GM12878 (cell line): ENCODE measurements at regions not wholly inside any gene's neighbourhood (a gene's known extent, or its start where the extent isn't known, plus 50 kb on each side); places are given as distances from the start of the nearest gene placed in this dataset.

ENCODE experiments used
- MXI1 ChIP-seq: fragments of 150-350 bp; IDR thresholded peaks from 2 replicates; pipeline ENCODE4 v1.6.1; 2011; ENCODE audit warnings: low read depth, mild to moderate bottlenecking, inconsistent platforms, low read length, improper control_type of control experiment
- MYB ChIP-seq: fragments of 150-350 bp; IDR thresholded peaks from 2 replicates; pipeline ENCODE4 v1.6.1; 2014; ENCODE audit warnings: mild to moderate bottlenecking, low read depth, low read length, borderline replicate concordance
- NFYA ChIP-seq: IDR thresholded peaks from 2 replicates; pipeline ENCODE4 v1.6.1; 2011; ENCODE audit warnings: low read depth, mild to moderate bottlenecking, low read length, improper control_type of control experiment, borderline replicate concordance
- NR2C2 ChIP-seq: IDR thresholded peaks from 2 replicates; pipeline ENCODE4 v1.6.1; 2011; ENCODE audit warnings: borderline replicate concordance, low read depth; ENCODE audit not compliant: control insufficient read depth, insufficient read length
- NRF1 ChIP-seq: conservative IDR thresholded peaks from 2 replicates; pipeline ENCODE4 v1.6.1; 2011; ENCODE audit warnings: mild to moderate bottlenecking, low read depth, low read length, improper control_type of control experiment
- POLR2AphosphoS2 ChIP-seq: IDR thresholded peaks from 2 replicates; pipeline ENCODE4 v1.6.1; 2011; ENCODE audit warnings: low read depth, mild to moderate bottlenecking, low read length, improper control_type of control experiment, moderate library complexity
- STAT1 ChIP-seq: fragments of 450-650 bp; conservative IDR thresholded peaks from 2 replicates; pipeline ENCODE4 v1.6.1; 2014; ENCODE audit warnings: antibody characterized with exemption, mild to moderate bottlenecking
- STAT3 ChIP-seq: IDR thresholded peaks from 2 replicates; pipeline ENCODE4 v1.6.1; 2011; ENCODE audit warnings: low read depth, low read length, improper control_type of control experiment
- ZNF274 ChIP-seq: IDR thresholded peaks from one replicate; pipeline ENCODE4 v1.8.0; 2011; ENCODE audit not compliant: insufficient read length, insufficient read depth
- ZZZ3 ChIP-seq: IDR thresholded peaks from 2 replicates; pipeline ENCODE4 v1.6.1; 2011; ENCODE audit warnings: low read depth; ENCODE audit not compliant: control insufficient read depth, insufficient read length
- TF ChIP-seq, protein P1 (sequence below): IDR thresholded peaks from 2 replicates; pipeline ENCODE4 v1.6.1; 2012; ENCODE audit warnings: low read length, inconsistent platforms
- TF ChIP-seq, protein P2 (sequence below): fragments of 150-350 bp; IDR thresholded peaks from 2 replicates; pipeline ENCODE4 v1.6.1; 2014; ENCODE audit warnings: mild to moderate bottlenecking, low read depth, low read length
- TF ChIP-seq, protein P3 (sequence below): fragments of 450-650 bp; IDR thresholded peaks from 2 replicates; pipeline ENCODE4 v1.6.1; 2016; ENCODE audit warnings: mild to moderate bottlenecking, moderate library complexity, borderline replicate concordance
- TF ChIP-seq, protein P4 (sequence below): fragments of 450-650 bp; IDR thresholded peaks from 2 replicates; pipeline ENCODE4 v1.6.1; 2016; ENCODE audit warnings: mild to moderate bottlenecking
- TF ChIP-seq, protein P5 (sequence below), 3 experiments: IDR thresholded peaks in 2 of 3; conservative IDR thresholded peaks in 1 of 3; 2 replicates each; pipeline ENCODE4 v1.5.1; 2011; ENCODE audit warnings: low read depth in 3 of 3, low read length in 3 of 3, mild to moderate bottlenecking in 3 of 3, control low read depth in 2 of 3, moderate library complexity in 2 of 3, inconsistent platforms in 1 of 3, mixed read lengths in 1 of 3; ENCODE audit not compliant: control insufficient read depth in 2 of 3, insufficient read depth in 1 of 3; ENCODE audit errors: extremely low read depth in 1 of 3
- TF ChIP-seq, protein P6 (sequence below): fragments of 450-650 bp; IDR thresholded peaks from 2 replicates; pipeline ENCODE4 v1.6.1; 2017; ENCODE audit warnings: low read depth, mild to moderate bottlenecking, moderate library complexity

DNA sequence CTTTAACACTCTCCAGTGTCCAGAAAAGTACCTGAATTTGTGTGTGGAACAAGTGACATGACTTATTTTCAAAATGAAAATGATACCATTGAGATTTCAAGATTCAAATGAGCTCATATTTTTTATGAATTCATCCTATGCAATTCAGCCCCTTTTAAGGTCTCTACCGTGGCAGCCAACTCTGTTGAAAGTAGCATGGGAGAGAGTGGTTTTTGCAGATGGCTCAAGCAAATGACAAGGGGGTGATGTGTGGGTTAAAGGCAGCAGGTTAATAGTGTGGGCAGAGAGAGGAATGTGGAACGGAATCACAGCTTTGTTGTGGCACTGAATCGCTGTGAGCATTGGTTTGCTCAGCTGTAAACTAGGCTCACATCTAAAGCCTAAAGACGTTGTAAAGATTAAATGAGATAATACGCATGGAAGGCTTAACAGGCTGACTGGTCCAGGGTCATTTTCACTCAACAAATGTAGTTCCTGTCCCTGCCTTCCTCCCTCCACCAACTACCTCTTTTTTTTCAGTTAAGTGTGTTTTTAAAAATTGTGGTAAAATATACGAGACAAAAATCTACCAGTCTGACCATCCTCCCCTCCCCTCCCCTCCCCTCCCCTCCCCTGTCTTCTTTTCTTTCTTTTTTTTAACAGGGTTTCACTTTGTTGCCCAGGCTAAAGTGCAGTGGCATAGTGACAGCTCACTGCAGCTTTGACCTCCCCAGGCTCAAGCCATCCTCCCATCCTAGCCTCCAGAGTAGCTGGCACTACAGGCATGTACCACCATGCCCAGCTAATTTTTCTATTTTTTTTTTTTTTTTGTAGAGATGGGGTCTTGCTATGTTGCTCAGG lies 114.7 kb upstream of the ZNF217 start (continued):
- TF ChIP-seq, protein P1, sequence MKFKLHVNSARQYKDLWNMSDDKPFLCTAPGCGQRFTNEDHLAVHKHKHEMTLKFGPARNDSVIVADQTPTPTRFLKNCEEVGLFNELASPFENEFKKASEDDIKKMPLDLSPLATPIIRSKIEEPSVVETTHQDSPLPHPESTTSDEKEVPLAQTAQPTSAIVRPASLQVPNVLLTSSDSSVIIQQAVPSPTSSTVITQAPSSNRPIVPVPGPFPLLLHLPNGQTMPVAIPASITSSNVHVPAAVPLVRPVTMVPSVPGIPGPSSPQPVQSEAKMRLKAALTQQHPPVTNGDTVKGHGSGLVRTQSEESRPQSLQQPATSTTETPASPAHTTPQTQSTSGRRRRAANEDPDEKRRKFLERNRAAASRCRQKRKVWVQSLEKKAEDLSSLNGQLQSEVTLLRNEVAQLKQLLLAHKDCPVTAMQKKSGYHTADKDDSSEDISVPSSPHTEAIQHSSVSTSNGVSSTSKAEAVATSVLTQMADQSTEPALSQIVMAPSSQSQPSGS = peak; percentile 77
- TF ChIP-seq STAT1 (no peak), STAT3 (0 out of 2 replicates have a peak, but pooled peaks have one; percentile 68), MYB (no peak), MXI1 (no peak), NR2C2 (no peak), NRF1 (no peak), NFYA (no peak), ZNF274 (no peak), ZZZ3 (no peak), POLR2AphosphoS2 (no peak)
- TF ChIP-seq, protein P2, sequence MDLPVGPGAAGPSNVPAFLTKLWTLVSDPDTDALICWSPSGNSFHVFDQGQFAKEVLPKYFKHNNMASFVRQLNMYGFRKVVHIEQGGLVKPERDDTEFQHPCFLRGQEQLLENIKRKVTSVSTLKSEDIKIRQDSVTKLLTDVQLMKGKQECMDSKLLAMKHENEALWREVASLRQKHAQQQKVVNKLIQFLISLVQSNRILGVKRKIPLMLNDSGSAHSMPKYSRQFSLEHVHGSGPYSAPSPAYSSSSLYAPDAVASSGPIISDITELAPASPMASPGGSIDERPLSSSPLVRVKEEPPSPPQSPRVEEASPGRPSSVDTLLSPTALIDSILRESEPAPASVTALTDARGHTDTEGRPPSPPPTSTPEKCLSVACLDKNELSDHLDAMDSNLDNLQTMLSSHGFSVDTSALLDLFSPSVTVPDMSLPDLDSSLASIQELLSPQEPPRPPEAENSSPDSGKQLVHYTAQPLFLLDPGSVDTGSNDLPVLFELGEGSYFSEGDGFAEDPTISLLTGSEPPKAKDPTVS = no peak
- TF ChIP-seq, protein P3, sequence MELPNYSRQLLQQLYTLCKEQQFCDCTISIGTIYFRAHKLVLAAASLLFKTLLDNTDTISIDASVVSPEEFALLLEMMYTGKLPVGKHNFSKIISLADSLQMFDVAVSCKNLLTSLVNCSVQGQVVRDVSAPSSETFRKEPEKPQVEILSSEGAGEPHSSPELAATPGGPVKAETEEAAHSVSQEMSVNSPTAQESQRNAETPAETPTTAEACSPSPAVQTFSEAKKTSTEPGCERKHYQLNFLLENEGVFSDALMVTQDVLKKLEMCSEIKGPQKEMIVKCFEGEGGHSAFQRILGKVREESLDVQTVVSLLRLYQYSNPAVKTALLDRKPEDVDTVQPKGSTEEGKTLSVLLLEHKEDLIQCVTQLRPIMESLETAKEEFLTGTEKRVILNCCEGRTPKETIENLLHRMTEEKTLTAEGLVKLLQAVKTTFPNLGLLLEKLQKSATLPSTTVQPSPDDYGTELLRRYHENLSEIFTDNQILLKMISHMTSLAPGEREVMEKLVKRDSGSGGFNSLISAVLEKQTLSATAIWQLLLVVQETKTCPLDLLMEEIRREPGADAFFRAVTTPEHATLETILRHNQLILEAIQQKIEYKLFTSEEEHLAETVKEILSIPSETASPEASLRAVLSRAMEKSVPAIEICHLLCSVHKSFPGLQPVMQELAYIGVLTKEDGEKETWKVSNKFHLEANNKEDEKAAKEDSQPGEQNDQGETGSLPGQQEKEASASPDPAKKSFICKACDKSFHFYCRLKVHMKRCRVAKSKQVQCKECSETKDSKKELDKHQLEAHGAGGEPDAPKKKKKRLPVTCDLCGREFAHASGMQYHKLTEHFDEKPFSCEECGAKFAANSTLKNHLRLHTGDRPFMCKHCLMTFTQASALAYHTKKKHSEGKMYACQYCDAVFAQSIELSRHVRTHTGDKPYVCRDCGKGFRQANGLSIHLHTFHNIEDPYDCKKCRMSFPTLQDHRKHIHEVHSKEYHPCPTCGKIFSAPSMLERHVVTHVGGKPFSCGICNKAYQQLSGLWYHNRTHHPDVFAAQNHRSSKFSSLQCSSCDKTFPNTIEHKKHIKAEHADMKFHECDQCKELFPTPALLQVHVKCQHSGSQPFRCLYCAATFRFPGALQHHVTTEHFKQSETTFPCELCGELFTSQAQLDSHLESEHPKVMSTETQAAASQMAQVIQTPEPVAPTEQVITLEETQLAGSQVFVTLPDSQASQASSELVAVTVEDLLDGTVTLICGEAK = no peak
- TF ChIP-seq, protein P4, sequence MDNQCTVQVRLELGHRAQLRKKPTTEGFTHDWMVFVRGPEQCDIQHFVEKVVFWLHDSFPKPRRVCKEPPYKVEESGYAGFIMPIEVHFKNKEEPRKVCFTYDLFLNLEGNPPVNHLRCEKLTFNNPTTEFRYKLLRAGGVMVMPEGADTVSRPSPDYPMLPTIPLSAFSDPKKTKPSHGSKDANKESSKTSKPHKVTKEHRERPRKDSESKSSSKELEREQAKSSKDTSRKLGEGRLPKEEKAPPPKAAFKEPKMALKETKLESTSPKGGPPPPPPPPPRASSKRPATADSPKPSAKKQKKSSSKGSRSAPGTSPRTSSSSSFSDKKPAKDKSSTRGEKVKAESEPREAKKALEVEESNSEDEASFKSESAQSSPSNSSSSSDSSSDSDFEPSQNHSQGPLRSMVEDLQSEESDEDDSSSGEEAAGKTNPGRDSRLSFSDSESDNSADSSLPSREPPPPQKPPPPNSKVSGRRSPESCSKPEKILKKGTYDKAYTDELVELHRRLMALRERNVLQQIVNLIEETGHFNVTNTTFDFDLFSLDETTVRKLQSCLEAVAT = 0 out of 2 replicates have a peak, but pooled peaks have one; percentile 49
- TF ChIP-seq, protein P5, sequence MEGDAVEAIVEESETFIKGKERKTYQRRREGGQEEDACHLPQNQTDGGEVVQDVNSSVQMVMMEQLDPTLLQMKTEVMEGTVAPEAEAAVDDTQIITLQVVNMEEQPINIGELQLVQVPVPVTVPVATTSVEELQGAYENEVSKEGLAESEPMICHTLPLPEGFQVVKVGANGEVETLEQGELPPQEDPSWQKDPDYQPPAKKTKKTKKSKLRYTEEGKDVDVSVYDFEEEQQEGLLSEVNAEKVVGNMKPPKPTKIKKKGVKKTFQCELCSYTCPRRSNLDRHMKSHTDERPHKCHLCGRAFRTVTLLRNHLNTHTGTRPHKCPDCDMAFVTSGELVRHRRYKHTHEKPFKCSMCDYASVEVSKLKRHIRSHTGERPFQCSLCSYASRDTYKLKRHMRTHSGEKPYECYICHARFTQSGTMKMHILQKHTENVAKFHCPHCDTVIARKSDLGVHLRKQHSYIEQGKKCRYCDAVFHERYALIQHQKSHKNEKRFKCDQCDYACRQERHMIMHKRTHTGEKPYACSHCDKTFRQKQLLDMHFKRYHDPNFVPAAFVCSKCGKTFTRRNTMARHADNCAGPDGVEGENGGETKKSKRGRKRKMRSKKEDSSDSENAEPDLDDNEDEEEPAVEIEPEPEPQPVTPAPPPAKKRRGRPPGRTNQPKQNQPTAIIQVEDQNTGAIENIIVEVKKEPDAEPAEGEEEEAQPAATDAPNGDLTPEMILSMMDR (IDR thresholded peaks at IDR 0.05 in 2 of 3, conservative IDR thresholded peaks at IDR 0.05 in 1 of 3; ENCODE audit: control insufficient read depth in 2 of 3, extremely low read depth in 1 of 3, insufficient read depth in 1 of 3, low read depth in 3 of 3, low read length in 3 of 3) = no peak
- TF ChIP-seq, protein P6, sequence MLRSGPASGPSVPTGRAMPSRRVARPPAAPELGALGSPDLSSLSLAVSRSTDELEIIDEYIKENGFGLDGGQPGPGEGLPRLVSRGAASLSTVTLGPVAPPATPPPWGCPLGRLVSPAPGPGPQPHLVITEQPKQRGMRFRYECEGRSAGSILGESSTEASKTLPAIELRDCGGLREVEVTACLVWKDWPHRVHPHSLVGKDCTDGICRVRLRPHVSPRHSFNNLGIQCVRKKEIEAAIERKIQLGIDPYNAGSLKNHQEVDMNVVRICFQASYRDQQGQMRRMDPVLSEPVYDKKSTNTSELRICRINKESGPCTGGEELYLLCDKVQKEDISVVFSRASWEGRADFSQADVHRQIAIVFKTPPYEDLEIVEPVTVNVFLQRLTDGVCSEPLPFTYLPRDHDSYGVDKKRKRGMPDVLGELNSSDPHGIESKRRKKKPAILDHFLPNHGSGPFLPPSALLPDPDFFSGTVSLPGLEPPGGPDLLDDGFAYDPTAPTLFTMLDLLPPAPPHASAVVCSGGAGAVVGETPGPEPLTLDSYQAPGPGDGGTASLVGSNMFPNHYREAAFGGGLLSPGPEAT = no peak; the same call in 1 of the 2 replicates
